ENCODE measurements at regions not wholly inside any gene's neighbourhood (a gene's known extent, or its start where the extent isn't known, plus 50 kb on each side); places are given as distances from the start of the nearest gene placed in this dataset.
A peak's percentile ranks its signal among the peaks of the same experiment; 100 is the strongest.

- no peak for ATAC-seq (ENCODE audit: insufficient read depth, low FRiP score)
- Histone ChIP-seq H3K27me3 (ENCODE audit: control insufficient read depth in 3 of 3, insufficient read depth in 3 of 3, low read length in 2 of 3) (no peaks in the 10 kb centered on the region), H3K4me3 (no peak overlapping the region), H3K4me1 (ENCODE audit: control insufficient read depth in 5 of 5, insufficient read depth in 5 of 5, low read length in 5 of 5) (peaks cover 0 to 4% (median 0%) of the 10 kb centered on the region in 5 donors), H3K36me3 (ENCODE audit: control insufficient read depth in 4 of 4, insufficient read depth in 4 of 4, low read length in 4 of 4) (no peaks in the 10 kb centered on the region), H3K27ac (ENCODE audit: low read depth in 1 of 2, low read length in 1 of 2) (no peak overlapping the region), H3K9ac (ENCODE audit: insufficient read depth in 1 of 2, low read length in 2 of 2) (no peak overlapping the region), H3K9me3 (ENCODE audit: control insufficient read depth in 4 of 4, insufficient read depth in 3 of 4, low read length in 3 of 4) (peaks cover 0 to 7% (median 0%) of the 10 kb centered on the region in 4 donors)
- TF ChIP-seq CTCF (IDR thresholded peaks at IDR 0.05; ENCODE audit: control extremely low read depth, extremely low read depth), result no peak
- WGBS, 2 donors, result 75 to 85% methylated on average over 7 of the region's 7 CpGs
- DNase-seq, result peak in 1 of 3 donors; percentile 16
These were observed 280.3 kb upstream of the INTU start for GRCh38 chr4:127352220-127353113.

GRCh38 chr4:127355743-127356142 lies 277.0 kb upstream of the INTU start:
- ATAC-seq (ENCODE audit: insufficient read depth, low FRiP score) (no peak), DNase-seq (no peak)
- Histone ChIP-seq H3K27ac (ENCODE audit: low read depth in 1 of 2, low read length in 1 of 2) (no peak overlapping the region), H3K27me3 (ENCODE audit: control insufficient read depth in 3 of 3, insufficient read depth in 3 of 3, low read length in 2 of 3) (no peaks in the 10 kb centered on the region), H3K9ac (ENCODE audit: insufficient read depth in 1 of 2, low read length in 2 of 2) (no peak overlapping the region), H3K4me1 (ENCODE audit: control insufficient read depth in 5 of 5, insufficient read depth in 5 of 5, low read length in 5 of 5) (no peaks in the 10 kb centered on the region), H3K36me3 (ENCODE audit: control insufficient read depth in 4 of 4, insufficient read depth in 4 of 4, low read length in 4 of 4) (no peaks in the 10 kb centered on the region), H3K4me3 (no peak overlapping the region), H3K9me3 (ENCODE audit: control insufficient read depth in 4 of 4, insufficient read depth in 3 of 4, low read length in 3 of 4) (no peaks in the 10 kb centered on the region)
- TF ChIP-seq CTCF (IDR thresholded peaks at IDR 0.05; ENCODE audit: control extremely low read depth, extremely low read depth), result no peak
- 64 to 82% methylated on average over 2 of the region's 2 CpGs for WGBS, 2 donors

- H3K27me3 ChIP-seq (ENCODE audit: control insufficient read depth in 3 of 3, insufficient read depth in 3 of 3, low read length in 2 of 3), result no peaks in the 10 kb centered on the region
- ATAC-seq (ENCODE audit: insufficient read depth, low FRiP score) (no peak), DNase-seq (no peak)
- H3K4me1 ChIP-seq (ENCODE audit: control insufficient read depth in 5 of 5, insufficient read depth in 5 of 5, low read length in 5 of 5), result no peaks in the 10 kb centered on the region
- no peaks in the 10 kb centered on the region for H3K36me3 ChIP-seq (ENCODE audit: control insufficient read depth in 4 of 4, insufficient read depth in 4 of 4, low read length in 4 of 4)
- H3K9ac ChIP-seq (ENCODE audit: insufficient read depth in 1 of 2, low read length in 2 of 2), result no peak overlapping the region
- H3K27ac ChIP-seq (ENCODE audit: low read depth in 1 of 2, low read length in 1 of 2), result no peak overlapping the region
- TF ChIP-seq CTCF (IDR thresholded peaks at IDR 0.05; ENCODE audit: control extremely low read depth, extremely low read depth), result no peak
- H3K9me3 ChIP-seq (ENCODE audit: control insufficient read depth in 4 of 4, insufficient read depth in 3 of 4, low read length in 3 of 4), result no peaks in the 10 kb centered on the region
- H3K4me3 ChIP-seq, result no peak overlapping the region
These were observed 275.0 kb upstream of the INTU start for GRCh38 chr4:127357765-127358164.

Data from lung (tissue), 11 donors.